GM23248 (cell line): ENCODE measurements at regions not wholly inside any gene's neighbourhood (a gene's known extent, or its start where the extent isn't known, plus 50 kb on each side); places are given as distances from the start of the nearest gene placed in this dataset.

Source experiments
- EZH2 ChIP-seq: fragments of 200-600 bp; sonication (generic); IDR thresholded peaks from 2 replicates; pipeline ENCODE4 v1.6.1; 2018; ENCODE audit warnings: antibody characterized with exemption, mild to moderate bottlenecking; ENCODE audit not compliant: insufficient read depth, poor library complexity, severe bottlenecking
- EZH2phosphoT487 ChIP-seq: fragments of 200-600 bp; sonication (generic); IDR thresholded peaks from 2 replicates; pipeline ENCODE4 v1.6.1; 2018; ENCODE audit warnings: antibody characterized with exemption, moderate library complexity, mild to moderate bottlenecking, low read depth; ENCODE audit not compliant: insufficient read depth

DNA sequence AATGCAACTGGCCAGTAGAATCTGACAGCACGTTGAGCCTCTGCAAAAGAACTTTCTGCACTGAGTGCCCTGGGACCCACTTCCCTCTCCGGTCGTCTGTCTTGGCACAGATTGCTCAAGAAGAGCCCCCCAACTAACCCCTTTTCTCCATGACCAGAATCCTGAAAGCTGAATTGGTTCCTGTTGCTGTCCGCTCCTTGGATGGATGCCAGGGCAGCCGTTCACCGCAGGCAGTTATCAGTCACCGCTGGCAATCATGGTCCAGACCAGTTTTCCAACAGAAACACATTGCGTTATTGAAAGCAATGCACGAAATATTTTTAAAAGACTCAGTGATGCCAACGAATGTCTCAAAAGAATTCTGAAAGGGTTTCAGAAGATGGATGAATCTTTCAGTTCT lies 733.7 kb upstream of the FRG1 start:
- TF ChIP-seq EZH2 = no peak
- no peak for TF ChIP-seq EZH2phosphoT487
